ENCODE measurements at regions not wholly inside any gene's neighbourhood (a gene's known extent, or its start where the extent isn't known, plus 50 kb on each side); places are given as distances from the start of the nearest gene placed in this dataset.

DNA sequence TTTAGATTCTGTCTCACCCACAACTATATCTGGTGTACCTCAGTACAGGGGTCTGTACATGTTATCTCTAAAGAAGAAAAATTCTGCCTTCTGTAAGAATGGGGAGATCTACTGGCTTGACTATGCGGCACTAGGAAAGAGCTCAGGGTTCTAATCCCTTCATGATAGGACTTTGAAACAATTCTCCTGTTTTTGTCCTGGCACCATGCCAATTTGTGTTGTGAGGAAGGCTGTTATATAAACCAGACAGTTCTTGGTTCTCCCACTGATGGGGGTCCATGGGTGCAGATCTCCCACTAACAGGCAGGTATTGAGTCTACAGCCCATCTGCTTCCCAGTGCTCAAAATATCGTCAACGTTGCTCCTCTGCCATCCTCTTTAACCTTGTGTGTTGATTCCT lies 883.7 kb downstream of the GALC start:
- TF ChIP-seq CTCF (IDR thresholded peaks at IDR 0.05) (no peak), POLR2AphosphoS5 (IDR thresholded peaks at IDR 0.05) (no peak), POLR2A (IDR thresholded peaks at IDR 0.05) (no peak)

Data from breast epithelium (tissue), 3 donors.